ENCODE measurements at regions not wholly inside any gene's neighbourhood (a gene's known extent, or its start where the extent isn't known, plus 50 kb on each side); places are given as distances from the start of the nearest gene placed in this dataset.

- no peak for TF ChIP-seq POLR2AphosphoS5 (IDR thresholded peaks at IDR 0.05)
- TF ChIP-seq, protein P1, sequence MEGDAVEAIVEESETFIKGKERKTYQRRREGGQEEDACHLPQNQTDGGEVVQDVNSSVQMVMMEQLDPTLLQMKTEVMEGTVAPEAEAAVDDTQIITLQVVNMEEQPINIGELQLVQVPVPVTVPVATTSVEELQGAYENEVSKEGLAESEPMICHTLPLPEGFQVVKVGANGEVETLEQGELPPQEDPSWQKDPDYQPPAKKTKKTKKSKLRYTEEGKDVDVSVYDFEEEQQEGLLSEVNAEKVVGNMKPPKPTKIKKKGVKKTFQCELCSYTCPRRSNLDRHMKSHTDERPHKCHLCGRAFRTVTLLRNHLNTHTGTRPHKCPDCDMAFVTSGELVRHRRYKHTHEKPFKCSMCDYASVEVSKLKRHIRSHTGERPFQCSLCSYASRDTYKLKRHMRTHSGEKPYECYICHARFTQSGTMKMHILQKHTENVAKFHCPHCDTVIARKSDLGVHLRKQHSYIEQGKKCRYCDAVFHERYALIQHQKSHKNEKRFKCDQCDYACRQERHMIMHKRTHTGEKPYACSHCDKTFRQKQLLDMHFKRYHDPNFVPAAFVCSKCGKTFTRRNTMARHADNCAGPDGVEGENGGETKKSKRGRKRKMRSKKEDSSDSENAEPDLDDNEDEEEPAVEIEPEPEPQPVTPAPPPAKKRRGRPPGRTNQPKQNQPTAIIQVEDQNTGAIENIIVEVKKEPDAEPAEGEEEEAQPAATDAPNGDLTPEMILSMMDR (IDR thresholded peaks at IDR 0.05; ENCODE audit: poor library complexity, severe bottlenecking), result no peak
- TF ChIP-seq, protein P2, sequence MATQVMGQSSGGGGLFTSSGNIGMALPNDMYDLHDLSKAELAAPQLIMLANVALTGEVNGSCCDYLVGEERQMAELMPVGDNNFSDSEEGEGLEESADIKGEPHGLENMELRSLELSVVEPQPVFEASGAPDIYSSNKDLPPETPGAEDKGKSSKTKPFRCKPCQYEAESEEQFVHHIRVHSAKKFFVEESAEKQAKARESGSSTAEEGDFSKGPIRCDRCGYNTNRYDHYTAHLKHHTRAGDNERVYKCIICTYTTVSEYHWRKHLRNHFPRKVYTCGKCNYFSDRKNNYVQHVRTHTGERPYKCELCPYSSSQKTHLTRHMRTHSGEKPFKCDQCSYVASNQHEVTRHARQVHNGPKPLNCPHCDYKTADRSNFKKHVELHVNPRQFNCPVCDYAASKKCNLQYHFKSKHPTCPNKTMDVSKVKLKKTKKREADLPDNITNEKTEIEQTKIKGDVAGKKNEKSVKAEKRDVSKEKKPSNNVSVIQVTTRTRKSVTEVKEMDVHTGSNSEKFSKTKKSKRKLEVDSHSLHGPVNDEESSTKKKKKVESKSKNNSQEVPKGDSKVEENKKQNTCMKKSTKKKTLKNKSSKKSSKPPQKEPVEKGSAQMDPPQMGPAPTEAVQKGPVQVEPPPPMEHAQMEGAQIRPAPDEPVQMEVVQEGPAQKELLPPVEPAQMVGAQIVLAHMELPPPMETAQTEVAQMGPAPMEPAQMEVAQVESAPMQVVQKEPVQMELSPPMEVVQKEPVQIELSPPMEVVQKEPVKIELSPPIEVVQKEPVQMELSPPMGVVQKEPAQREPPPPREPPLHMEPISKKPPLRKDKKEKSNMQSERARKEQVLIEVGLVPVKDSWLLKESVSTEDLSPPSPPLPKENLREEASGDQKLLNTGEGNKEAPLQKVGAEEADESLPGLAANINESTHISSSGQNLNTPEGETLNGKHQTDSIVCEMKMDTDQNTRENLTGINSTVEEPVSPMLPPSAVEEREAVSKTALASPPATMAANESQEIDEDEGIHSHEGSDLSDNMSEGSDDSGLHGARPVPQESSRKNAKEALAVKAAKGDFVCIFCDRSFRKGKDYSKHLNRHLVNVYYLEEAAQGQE (IDR thresholded peaks at IDR 0.05; ENCODE audit: borderline replicate concordance), result no peak
- TF ChIP-seq EP300 (conservative IDR thresholded peaks at IDR 0.05; ENCODE audit: poor library complexity, severe bottlenecking), result no peak
- no peak for TF ChIP-seq EZH2 (IDR thresholded peaks at IDR 0.05; ENCODE audit: borderline replicate concordance, insufficient read depth, low read length, poor library complexity, severe bottlenecking)
- TF ChIP-seq TAF1 (IDR thresholded peaks at IDR 0.05; ENCODE audit: low read depth), result no peak
- TF ChIP-seq SMC3 (conservative IDR thresholded peaks at IDR 0.05; ENCODE audit: poor library complexity), result no peak
- no peak for TF ChIP-seq RAD21 (conservative IDR thresholded peaks at IDR 0.05)
- TF ChIP-seq MXI1 (conservative IDR thresholded peaks at IDR 0.05; ENCODE audit: poor library complexity, severe bottlenecking), result no peak
These were observed 1424.1 kb downstream of the CDH11 start for GRCh38 chr16:63697736-63698135.
